ENCODE measurements at regions not wholly inside any gene's neighbourhood (a gene's known extent, or its start where the extent isn't known, plus 50 kb on each side); places are given as distances from the start of the nearest gene placed in this dataset.

DNA sequence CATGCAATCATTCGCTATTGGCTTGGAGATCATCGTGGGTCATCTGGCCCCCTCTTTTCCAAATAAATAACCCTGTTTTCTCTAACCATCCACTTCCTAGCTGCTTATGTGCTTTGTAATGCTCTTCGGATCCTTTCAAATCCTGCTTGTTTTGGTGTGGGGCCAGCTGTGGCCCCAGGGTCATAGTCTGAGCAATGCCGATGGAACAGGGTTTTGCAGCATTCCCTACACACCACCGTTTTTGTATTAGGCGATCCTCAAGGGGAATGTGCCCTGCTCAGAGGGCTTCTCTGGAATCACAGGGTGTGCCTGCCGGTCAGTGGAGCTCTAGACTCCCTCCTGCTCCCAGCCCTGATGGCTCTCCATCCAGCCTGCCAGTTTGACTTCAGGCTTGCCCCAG, 78.1 kb upstream of the NRXN3 start:
- H3K27me3 ChIP-seq (replicated peaks; ENCODE audit: control insufficient read depth, insufficient read depth, low read length) = no peaks in the 10 kb centered on the region
- no peaks in the 10 kb centered on the region for H3K4me1 ChIP-seq
- no peak for TF ChIP-seq CTCF (IDR thresholded peaks at IDR 0.05; ENCODE audit: insufficient read depth in 1 of 2, low read depth in 1 of 2, low read length in 1 of 2, severe bottlenecking in 1 of 2, unreplicated experiment in 1 of 2)
- Mint-ChIP-seq H3K27ac (ENCODE audit: unreplicated experiment) (no peak overlapping the region), H3K36me3 (ENCODE audit: insufficient read depth, unreplicated experiment) (no peaks in the 10 kb centered on the region), H3K27me3 (ENCODE audit: insufficient read depth, unreplicated experiment) (peaks cover 26% of the 10 kb centered on the region), H3K9me3 (ENCODE audit: unreplicated experiment) (no peaks in the 10 kb centered on the region), H3K4me3 (ENCODE audit: unreplicated experiment) (no peak overlapping the region), H3K4me1 (ENCODE audit: low read depth, unreplicated experiment) (no peaks in the 10 kb centered on the region)
- ChIA-PET POLR2A (no interaction called here), CTCF (no interaction called here)
- BruUV-seq (replicated peaks) = no TSS peak
- H3K4me3 ChIP-seq (ENCODE audit: low read depth, low read length) = no peak overlapping the region
- no peaks in the 10 kb centered on the region for H3K36me3 ChIP-seq (ENCODE audit: control insufficient read depth, insufficient read depth, low read length)
- no peak for DNase-seq
- intact Hi-C loops (cut with micrococcal nuclease; ENCODE audit: unreplicated experiment) = no loop called here
- H3K9me3 ChIP-seq = no peaks in the 10 kb centered on the region

GRCh38 chr14:78103271-78103670, 66.9 kb upstream of the NRXN3 start:
- Histone ChIP-seq H3K36me3 (ENCODE audit: control insufficient read depth, insufficient read depth, low read length) (no peaks in the 10 kb centered on the region), H3K4me1 (no peaks in the 10 kb centered on the region), H3K27me3 (replicated peaks; ENCODE audit: control insufficient read depth, insufficient read depth, low read length) (no peaks in the 10 kb centered on the region), H3K4me3 (ENCODE audit: low read depth, low read length) (no peak overlapping the region), H3K9me3 (no peaks in the 10 kb centered on the region)
- POLR2A ChIA-PET = no interaction called here
- no peak for TF ChIP-seq CTCF (IDR thresholded peaks at IDR 0.05; ENCODE audit: insufficient read depth in 1 of 2, low read depth in 1 of 2, low read length in 1 of 2, severe bottlenecking in 1 of 2, unreplicated experiment in 1 of 2)
- H3K4me1 Mint-ChIP-seq (ENCODE audit: low read depth, unreplicated experiment) = no peaks in the 10 kb centered on the region
- no peak overlapping the region for H3K4me3 Mint-ChIP-seq (ENCODE audit: unreplicated experiment)
- intact Hi-C loops (cut with micrococcal nuclease; ENCODE audit: unreplicated experiment) = no loop called here
- H3K27ac Mint-ChIP-seq (ENCODE audit: unreplicated experiment) = no peak overlapping the region
- CTCF ChIA-PET = no interaction called here
- no peak for DNase-seq
- no peaks in the 10 kb centered on the region for H3K9me3 Mint-ChIP-seq (ENCODE audit: unreplicated experiment)
- no TSS peak for BruUV-seq (replicated peaks)
- no peaks in the 10 kb centered on the region for H3K36me3 Mint-ChIP-seq (ENCODE audit: insufficient read depth, unreplicated experiment)
- peaks cover 14% of the 10 kb centered on the region for H3K27me3 Mint-ChIP-seq (ENCODE audit: insufficient read depth, unreplicated experiment)

- no peaks in the 10 kb centered on the region for H3K9me3 Mint-ChIP-seq (ENCODE audit: unreplicated experiment)
- no peaks in the 10 kb centered on the region for H3K27me3 ChIP-seq (replicated peaks; ENCODE audit: control insufficient read depth, insufficient read depth, low read length)
- H3K4me1 Mint-ChIP-seq (ENCODE audit: low read depth, unreplicated experiment) = no peaks in the 10 kb centered on the region
- no peak overlapping the region for H3K4me3 ChIP-seq (ENCODE audit: low read depth, low read length)
- no peak for TF ChIP-seq CTCF (IDR thresholded peaks at IDR 0.05; ENCODE audit: insufficient read depth in 1 of 2, low read depth in 1 of 2, low read length in 1 of 2, severe bottlenecking in 1 of 2, unreplicated experiment in 1 of 2)
- H3K36me3 Mint-ChIP-seq (ENCODE audit: insufficient read depth, unreplicated experiment) = no peaks in the 10 kb centered on the region
- ChIA-PET POLR2A (no interaction called here), CTCF (no interaction called here)
- peaks cover 14% of the 10 kb centered on the region for H3K27me3 Mint-ChIP-seq (ENCODE audit: insufficient read depth, unreplicated experiment)
- no peaks in the 10 kb centered on the region; the same call in 1 of the 2 replicates for H3K9me3 ChIP-seq
- H3K36me3 ChIP-seq (ENCODE audit: control insufficient read depth, insufficient read depth, low read length) = no peaks in the 10 kb centered on the region
- BruUV-seq (replicated peaks) = no TSS peak
- intact Hi-C loops (cut with micrococcal nuclease; ENCODE audit: unreplicated experiment) = no loop called here
- H3K27ac Mint-ChIP-seq (ENCODE audit: unreplicated experiment) = no peak overlapping the region
- no peak for DNase-seq
- H3K4me1 ChIP-seq = no peaks in the 10 kb centered on the region
- no peak overlapping the region for H3K4me3 Mint-ChIP-seq (ENCODE audit: unreplicated experiment)
These were observed 66.0 kb upstream of the NRXN3 start for GRCh38 chr14:78104160-78104559.
